EH (cell line): ENCODE measurements at regions not wholly inside any gene's neighbourhood (a gene's known extent, or its start where the extent isn't known, plus 50 kb on each side); places are given as distances from the start of the nearest gene placed in this dataset.
"Not testable (repeated sequence)": the region's sequence is repeated elsewhere in the genome, so short reads cannot be mapped to it uniquely, and the experiment has no call there.

ENCODE experiments used
- DNase-seq: peaks from one replicate; pipeline ENCODE4 v3.0.0-alpha.2; 2015; ENCODE audit warnings: low read depth

DNA sequence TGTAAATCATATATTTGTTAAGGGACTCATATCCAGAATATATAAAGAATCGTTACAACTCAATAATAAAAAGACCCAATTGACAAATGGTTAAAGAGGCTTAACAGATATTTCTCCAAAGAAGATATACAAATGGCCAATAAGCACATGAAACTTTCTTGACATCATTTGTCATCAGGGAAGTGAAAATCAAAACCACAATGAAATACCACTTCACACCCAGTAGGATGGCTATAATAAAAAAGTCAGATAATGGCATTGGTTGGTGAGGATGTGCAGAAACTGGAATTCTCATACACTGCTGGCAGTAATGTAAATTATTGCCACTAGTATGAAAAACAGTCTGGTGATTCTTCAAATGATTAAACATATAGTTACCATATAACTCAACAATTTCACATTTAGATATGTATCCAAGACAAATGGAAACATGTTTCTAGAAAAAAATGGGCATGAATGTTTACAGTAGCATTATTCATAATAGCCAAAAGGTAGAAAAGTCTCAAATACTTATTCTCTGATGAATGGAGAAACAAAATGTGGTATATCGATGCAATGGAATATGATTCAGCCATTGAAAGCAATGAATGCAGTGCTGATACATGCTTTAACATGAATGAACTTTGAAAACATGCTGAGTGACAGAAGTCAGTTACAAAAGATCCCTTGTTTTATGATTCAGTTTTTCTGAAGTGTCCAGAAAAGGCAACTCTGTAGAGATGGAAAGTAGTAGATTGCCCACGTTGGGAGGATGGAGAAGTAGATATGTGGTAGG is 304.6 kb upstream of the ZEB2 start:
- DNase-seq: no peak

- no peak for DNase-seq
Observed at GRCh38 chr2:144822966-144823365, 303.0 kb upstream of the ZEB2 start.

- DNase-seq: no peak
Observed at GRCh38 chr2:144812288-144812687, 292.4 kb upstream of the ZEB2 start.

- DNase-seq: peak; percentile 93
Observed at GRCh38 chr2:144801766-144802165, 281.8 kb upstream of the ZEB2 start.

DNA sequence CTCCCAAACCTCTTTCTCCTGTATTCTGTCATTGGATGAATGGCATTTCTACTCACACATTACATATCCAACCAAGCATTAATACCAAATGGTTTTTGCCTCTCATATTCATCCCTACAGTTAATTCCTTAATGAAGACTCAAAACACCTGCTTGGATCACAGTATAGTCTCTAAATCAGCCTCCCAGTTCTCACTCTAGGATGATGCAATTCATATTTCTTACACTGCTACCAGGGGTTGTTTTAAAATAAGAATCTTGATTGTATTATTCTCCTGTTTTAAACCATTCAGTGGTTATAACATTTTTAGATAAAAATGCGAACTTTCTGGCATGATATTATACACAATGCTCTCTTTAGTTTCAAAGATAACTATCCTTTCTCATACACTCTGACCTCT is 281.4 kb upstream of the ZEB2 start:
- no peak for DNase-seq

DNA sequence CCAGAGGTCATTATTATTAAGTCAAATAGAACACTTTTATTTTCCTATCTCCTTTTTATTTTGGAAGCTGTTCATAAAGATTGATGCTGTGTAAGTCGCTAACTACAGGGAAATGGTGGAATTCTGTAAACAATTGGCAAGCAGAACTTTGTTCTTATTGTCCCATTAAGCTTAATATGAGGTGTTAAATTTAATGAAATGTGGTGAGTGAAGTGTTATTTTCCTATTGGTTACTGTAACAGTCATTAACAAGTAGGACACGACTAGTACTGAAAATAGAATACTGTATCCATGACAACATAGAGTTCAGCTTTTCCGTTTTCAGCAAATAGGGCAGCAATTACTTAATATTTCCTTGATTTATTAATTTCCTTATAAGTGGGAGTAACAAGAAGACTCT is 279.1 kb upstream of the ZEB2 start:
- DNase-seq: no peak

DNA sequence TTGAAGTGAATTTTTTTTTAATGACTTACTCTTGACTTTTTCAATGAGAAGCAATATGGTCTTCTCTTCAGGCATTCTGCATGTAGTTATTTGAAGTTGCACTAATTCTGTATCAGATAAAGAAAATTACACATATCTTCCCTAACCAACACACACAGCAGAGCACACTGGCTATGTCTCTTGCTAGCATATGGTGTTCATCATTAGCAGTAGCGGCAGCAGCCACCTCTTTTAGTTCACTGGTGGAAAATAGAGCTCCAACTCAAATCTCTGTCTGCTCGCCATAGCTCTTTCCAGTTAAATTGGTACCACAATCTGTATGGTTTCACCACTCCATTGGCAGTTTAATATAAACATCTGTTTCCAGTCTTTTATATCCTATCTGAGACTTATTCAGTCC is 278.1 kb upstream of the ZEB2 start:
- DNase-seq: no peak

- DNase-seq: no peak
Observed at GRCh38 chr2:144796936-144797335, 277.0 kb upstream of the ZEB2 start.

- no peak for DNase-seq
Observed at GRCh38 chr2:144796164-144796563, 276.2 kb upstream of the ZEB2 start.

DNA sequence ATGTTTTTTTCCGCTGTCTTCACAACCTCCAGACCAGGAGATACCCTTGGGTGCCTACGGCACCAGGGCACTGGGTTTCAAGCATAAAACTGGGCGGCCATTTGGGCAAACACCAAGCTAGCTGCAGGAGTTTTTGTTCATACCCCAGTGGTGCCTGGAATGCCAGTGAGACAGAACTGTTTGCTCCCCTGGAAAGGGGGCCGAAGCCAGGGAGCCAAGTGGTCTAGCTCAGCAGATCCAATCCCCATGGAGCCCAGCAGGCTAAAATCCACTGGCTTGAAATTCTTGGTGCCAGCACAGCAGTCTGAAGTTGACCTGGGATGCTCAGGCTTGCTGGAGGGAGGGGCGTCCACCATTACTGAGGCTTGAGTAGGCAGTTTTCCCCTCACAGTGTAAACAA is 265.3 kb upstream of the ZEB2 start:
- DNase-seq: no peak

DNA sequence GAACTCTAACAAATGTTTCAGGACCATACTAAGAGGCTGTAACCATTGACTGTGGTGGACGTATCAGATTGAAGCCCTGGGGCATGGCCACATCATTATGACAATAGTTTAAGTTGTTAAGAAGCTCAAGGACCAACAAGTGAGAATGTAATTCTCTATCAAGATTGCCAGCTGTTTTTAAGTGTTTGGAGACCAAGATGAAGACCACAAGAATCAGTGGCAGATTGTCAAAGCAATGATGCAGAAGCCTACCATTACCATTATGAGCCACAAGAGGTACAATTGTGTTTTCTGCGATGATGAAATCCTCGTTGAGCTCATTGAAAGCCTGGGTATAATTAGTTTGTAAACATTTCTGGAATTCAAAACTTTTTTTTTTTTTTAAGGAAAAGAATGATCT is 261.1 kb upstream of the ZEB2 start:
- peak; percentile 47 for DNase-seq

DNA sequence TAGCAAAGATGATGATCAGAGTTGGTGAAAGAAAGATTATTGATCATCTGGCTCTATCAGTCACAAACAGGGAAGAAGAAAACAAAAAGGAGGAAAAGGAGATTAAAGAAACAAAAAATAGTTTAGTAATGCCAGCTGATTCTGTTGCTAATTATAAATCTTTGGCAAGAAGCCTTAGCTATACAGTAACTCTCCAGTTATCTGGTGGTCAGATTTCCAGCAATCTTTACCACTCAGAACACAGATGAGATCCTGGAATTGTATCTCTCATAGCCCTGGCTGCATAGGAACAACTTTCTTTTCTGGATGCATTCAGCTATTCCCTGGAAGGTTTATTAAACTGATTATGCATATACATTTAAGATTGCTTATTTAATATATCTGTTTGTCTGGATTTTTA is 256.8 kb upstream of the ZEB2 start:
- DNase-seq: peak; percentile 61

GRCh38 chr2:144774809-144775208 is 254.9 kb upstream of the ZEB2 start:
- no peak for DNase-seq

- DNase-seq: no peak
Observed at GRCh38 chr2:144771348-144771747, 251.4 kb upstream of the ZEB2 start.

DNA sequence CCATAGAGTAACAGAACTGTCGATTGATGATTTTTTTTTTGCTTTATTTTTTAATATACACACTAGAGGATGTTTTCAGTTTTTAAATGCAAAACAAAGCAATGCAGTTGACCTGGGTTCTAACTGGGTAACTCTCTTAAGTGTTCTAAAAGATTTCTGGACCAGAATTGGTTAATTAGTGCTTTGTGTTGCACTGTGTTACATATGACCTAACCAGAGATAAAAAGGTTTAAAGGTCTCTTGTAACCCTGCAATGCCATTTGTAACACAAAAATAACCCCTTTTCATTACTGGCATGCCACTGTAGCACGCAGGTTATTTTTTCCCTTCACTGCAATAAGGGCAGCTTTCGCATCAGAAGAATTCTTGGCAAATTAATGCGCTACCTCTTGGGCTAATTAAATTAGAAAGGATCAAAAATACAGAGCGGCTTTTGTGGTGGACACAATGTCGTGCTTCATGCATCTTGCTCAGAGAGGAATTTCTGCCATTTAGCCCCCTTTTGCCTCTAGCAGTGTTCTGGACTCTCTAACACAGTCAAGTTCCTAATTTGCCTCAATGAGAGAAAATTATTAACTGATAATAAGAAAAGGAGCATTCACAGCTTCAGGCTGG is 250.8 kb upstream of the ZEB2 start:
- DNase-seq: no peak

- DNase-seq: not testable (repeated sequence)
Observed at GRCh38 chr2:144760939-144761338, 241.0 kb upstream of the ZEB2 start.

GRCh38 chr2:144759746-144760145 is 239.8 kb upstream of the ZEB2 start:
- DNase-seq: peak; percentile 78

DNA sequence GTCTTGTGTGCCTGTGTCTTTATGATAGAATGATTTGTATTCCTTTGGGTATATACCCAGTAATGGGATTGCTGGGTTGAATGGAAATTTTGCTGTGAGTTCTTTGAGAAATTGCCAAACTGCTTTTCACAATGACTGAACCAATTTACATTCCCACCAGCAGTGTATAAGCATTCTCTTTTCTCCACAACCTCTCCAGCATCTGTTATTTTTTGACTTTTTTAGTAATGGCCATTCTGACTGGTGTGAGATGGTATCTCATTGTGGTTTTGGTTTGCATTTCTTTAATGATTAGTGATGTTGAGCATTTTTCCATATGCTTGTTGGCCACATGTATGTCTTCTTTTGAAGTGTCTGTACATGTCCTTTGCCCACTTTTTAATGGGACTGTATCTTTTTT is 238.3 kb upstream of the ZEB2 start:
- DNase-seq: peak; percentile 81

GRCh38 chr2:144753416-144753815 is 233.5 kb upstream of the ZEB2 start:
- DNase-seq: peak; percentile 50

DNA sequence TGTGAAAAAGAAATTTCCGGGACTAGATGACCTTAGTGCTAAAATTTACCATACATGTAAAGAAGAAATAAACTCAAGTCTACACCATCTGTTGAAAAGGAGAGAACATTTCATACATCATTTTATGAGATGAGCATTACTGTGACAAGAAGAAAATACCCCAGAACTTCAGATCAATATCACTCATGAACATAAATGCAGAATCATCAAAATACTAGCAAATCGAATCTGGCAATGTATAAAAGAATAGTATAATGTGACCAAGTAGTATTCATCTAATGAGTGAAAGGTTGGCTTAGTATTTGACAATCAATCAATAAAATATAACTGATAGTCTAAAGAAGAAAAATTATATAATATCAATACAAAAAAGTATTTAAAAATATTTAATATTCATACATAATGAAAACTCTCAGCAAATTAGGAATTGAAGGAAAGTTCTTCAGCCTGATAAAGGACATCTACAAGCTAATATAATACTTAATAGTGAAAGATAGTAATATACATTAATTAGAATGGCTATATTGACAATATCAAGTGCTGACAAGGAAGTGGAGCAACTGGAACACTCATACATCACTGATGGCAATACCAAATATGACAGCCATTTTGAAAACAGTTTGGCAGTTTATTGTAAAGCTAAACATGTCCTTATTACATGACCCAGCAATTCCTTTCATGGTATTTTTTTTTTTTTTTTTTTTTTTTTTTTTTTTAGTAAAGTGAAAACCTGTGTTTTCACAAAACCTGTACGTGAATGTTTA is 231.4 kb upstream of the ZEB2 start:
- no peak for DNase-seq

DNA sequence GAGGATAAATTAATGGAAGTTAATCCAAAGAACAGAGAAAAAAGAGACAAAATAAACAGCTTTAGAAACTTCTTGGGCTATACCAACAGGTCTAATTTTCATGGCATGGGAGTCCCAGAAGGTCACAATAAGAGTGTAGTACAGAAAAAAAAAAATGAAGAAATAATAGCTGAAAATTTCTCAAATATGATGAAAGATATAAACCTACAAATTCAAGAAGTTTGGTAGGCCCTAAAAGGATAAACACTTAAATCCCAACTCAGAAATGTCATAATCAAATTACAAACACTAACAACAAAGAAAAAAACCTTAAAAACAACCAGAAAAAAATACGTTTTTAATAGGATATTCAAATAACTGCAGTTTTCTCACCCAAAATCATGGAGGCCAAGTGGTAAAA is 229.3 kb upstream of the ZEB2 start:
- no peak for DNase-seq

DNA sequence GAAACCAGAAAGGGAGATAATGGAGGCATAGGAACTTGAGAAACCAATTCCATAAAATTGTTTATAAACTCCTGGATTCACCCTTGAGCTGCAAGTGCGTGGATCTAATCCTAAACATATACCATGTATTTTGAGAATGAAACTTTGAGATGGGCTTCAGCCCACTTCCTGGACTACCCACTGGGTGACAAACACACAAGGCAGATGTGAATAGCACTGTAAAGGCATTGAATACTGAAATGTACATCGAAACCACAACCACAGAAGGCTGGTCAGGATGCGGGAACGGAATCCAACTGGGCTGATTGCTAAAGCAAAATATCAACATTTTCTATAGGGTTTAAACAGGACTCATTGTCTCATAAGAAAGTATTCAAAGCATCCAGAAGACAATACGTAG is 228.5 kb upstream of the ZEB2 start:
- no peak for DNase-seq

- DNase-seq: no peak
Observed at GRCh38 chr2:144747571-144747970, 227.7 kb upstream of the ZEB2 start.
